ENCODE measurements at regions not wholly inside any gene's neighbourhood (a gene's known extent, or its start where the extent isn't known, plus 50 kb on each side); places are given as distances from the start of the nearest gene placed in this dataset.

GRCh38 chr16:79274264-79274663 lies 326.3 kb downstream of the MAF start:
- TF ChIP-seq, protein P1, sequence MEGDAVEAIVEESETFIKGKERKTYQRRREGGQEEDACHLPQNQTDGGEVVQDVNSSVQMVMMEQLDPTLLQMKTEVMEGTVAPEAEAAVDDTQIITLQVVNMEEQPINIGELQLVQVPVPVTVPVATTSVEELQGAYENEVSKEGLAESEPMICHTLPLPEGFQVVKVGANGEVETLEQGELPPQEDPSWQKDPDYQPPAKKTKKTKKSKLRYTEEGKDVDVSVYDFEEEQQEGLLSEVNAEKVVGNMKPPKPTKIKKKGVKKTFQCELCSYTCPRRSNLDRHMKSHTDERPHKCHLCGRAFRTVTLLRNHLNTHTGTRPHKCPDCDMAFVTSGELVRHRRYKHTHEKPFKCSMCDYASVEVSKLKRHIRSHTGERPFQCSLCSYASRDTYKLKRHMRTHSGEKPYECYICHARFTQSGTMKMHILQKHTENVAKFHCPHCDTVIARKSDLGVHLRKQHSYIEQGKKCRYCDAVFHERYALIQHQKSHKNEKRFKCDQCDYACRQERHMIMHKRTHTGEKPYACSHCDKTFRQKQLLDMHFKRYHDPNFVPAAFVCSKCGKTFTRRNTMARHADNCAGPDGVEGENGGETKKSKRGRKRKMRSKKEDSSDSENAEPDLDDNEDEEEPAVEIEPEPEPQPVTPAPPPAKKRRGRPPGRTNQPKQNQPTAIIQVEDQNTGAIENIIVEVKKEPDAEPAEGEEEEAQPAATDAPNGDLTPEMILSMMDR (IDR thresholded peaks at IDR 0.05), result no peak
- no peak for TF ChIP-seq POLR2AphosphoS5 (IDR thresholded peaks at IDR 0.05; ENCODE audit: low read depth, low read length)
- TF ChIP-seq, protein P2, sequence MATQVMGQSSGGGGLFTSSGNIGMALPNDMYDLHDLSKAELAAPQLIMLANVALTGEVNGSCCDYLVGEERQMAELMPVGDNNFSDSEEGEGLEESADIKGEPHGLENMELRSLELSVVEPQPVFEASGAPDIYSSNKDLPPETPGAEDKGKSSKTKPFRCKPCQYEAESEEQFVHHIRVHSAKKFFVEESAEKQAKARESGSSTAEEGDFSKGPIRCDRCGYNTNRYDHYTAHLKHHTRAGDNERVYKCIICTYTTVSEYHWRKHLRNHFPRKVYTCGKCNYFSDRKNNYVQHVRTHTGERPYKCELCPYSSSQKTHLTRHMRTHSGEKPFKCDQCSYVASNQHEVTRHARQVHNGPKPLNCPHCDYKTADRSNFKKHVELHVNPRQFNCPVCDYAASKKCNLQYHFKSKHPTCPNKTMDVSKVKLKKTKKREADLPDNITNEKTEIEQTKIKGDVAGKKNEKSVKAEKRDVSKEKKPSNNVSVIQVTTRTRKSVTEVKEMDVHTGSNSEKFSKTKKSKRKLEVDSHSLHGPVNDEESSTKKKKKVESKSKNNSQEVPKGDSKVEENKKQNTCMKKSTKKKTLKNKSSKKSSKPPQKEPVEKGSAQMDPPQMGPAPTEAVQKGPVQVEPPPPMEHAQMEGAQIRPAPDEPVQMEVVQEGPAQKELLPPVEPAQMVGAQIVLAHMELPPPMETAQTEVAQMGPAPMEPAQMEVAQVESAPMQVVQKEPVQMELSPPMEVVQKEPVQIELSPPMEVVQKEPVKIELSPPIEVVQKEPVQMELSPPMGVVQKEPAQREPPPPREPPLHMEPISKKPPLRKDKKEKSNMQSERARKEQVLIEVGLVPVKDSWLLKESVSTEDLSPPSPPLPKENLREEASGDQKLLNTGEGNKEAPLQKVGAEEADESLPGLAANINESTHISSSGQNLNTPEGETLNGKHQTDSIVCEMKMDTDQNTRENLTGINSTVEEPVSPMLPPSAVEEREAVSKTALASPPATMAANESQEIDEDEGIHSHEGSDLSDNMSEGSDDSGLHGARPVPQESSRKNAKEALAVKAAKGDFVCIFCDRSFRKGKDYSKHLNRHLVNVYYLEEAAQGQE (IDR thresholded peaks at IDR 0.05; ENCODE audit: insufficient read depth in 1 of 2, low read depth in 2 of 2, low read length in 1 of 2), result no peak
- TF ChIP-seq TCF7L2 (IDR thresholded peaks at IDR 0.05; ENCODE audit: low read depth, low read length), result no peak
